Mesenchymal stem cell (in vitro differentiated cells and primary cell): ENCODE measurements at regions not wholly inside any gene's neighbourhood (a gene's known extent, or its start where the extent isn't known, plus 50 kb on each side); places are given as distances from the start of the nearest gene placed in this dataset.

Experiments
- DNase-seq: peaks from one replicate; pipeline ENCODE4 v3.0.0-alpha.2; 2013
- H2AFZ ChIP-seq: one replicate; pipeline ENCODE4 v1.6.1; 2013; ENCODE audit warnings: low read depth, mild to moderate bottlenecking, control low read depth, inconsistent platforms, low read length, moderate library complexity
- H2AK5ac ChIP-seq: 2 replicates; pipeline ENCODE4 v1.6.1; 2013; ENCODE audit warnings: low read length, moderate library complexity, mild to moderate bottlenecking, inconsistent platforms; ENCODE audit not compliant: severe bottlenecking
- H2BK120ac ChIP-seq: one replicate; pipeline ENCODE4 v1.6.1; 2013; ENCODE audit warnings: low read depth, mild to moderate bottlenecking, inconsistent platforms, low read length, moderate library complexity
- H2BK12ac ChIP-seq, 2 experiments: one replicate each; pipeline ENCODE4 v1.6.1; 2013; ENCODE audit warnings: inconsistent platforms in 2 of 2, low read length in 2 of 2, mild to moderate bottlenecking in 2 of 2, moderate library complexity in 2 of 2, control low read depth in 1 of 2
- H2BK15ac ChIP-seq: one replicate; pipeline ENCODE4 v1.6.1; 2013; ENCODE audit warnings: mild to moderate bottlenecking, low read depth, inconsistent platforms; ENCODE audit not compliant: poor library complexity, severe bottlenecking
- H2BK5ac ChIP-seq: 2 replicates; pipeline ENCODE4 v1.6.1; 2013; ENCODE audit warnings: low read depth, mild to moderate bottlenecking, low read length, control low read depth, inconsistent platforms; ENCODE audit not compliant: poor library complexity, severe bottlenecking
- H3K14ac ChIP-seq, 2 experiments: one replicate each; pipeline ENCODE4 v1.6.1; 2013; ENCODE audit warnings: inconsistent platforms in 2 of 2, low read length in 2 of 2, control low read depth in 1 of 2, mild to moderate bottlenecking in 1 of 2, moderate library complexity in 1 of 2
- H3K18ac ChIP-seq, 2 experiments: one replicate each; pipeline ENCODE4 v1.6.1; 2013; ENCODE audit warnings: inconsistent platforms in 2 of 2, low read length in 2 of 2, control low read depth in 1 of 2, low read depth in 1 of 2, mild to moderate bottlenecking in 1 of 2
- H3K23ac ChIP-seq, 2 experiments: one replicate each; pipeline ENCODE4 v1.6.1; 2013; ENCODE audit warnings: inconsistent platforms in 2 of 2, low read length in 2 of 2, mild to moderate bottlenecking in 2 of 2, moderate library complexity in 2 of 2, control low read depth in 1 of 2
- H3K27ac ChIP-seq: 2 replicates; pipeline ENCODE4 v1.5.1; 2013; ENCODE audit warnings: mild to moderate bottlenecking, moderate library complexity, low read length, control low read depth, inconsistent platforms; ENCODE audit not compliant: poor library complexity, severe bottlenecking
- H3K27me3 ChIP-seq, 2 experiments: 2 replicates each; pipeline versions ENCODE4 v1.6.1 to v1.7.0; 2013; ENCODE audit warnings: low read length in 2 of 2, mild to moderate bottlenecking in 2 of 2, moderate library complexity in 2 of 2, control low read depth in 1 of 2, inconsistent platforms in 1 of 2; ENCODE audit not compliant: control insufficient read depth in 1 of 2, insufficient read depth in 1 of 2
- H3K36me3 ChIP-seq, 2 experiments: 2 replicates each; pipeline versions ENCODE4 v1.6.1 to v1.7.0; 2013; ENCODE audit warnings: low read length in 2 of 2, control low read depth in 1 of 2, inconsistent platforms in 1 of 2, low read depth in 1 of 2, mild to moderate bottlenecking in 1 of 2; ENCODE audit not compliant: insufficient read depth in 2 of 2, control insufficient read depth in 1 of 2
- H3K4ac ChIP-seq, 2 experiments: one replicate each; pipeline ENCODE4 v1.6.1; 2013; ENCODE audit warnings: inconsistent platforms in 2 of 2, low read length in 2 of 2, mild to moderate bottlenecking in 2 of 2, moderate library complexity in 2 of 2, control low read depth in 1 of 2, low read depth in 1 of 2
- H3K4me1 ChIP-seq: 2 replicates; pipeline ENCODE4 v1.6.1; 2013; ENCODE audit warnings: low read depth, low read length, control low read depth; ENCODE audit not compliant: control insufficient read depth, insufficient read depth
- H3K4me2 ChIP-seq: 2 replicates; pipeline ENCODE4 v1.6.1; 2013; ENCODE audit warnings: low read length, mild to moderate bottlenecking, inconsistent platforms; ENCODE audit not compliant: poor library complexity, severe bottlenecking
- H3K4me3 ChIP-seq, 2 experiments: 2 replicates each; pipeline versions ENCODE4 v1.5.1 to v1.7.0; 2013; ENCODE audit warnings: low read length in 2 of 2, mild to moderate bottlenecking in 2 of 2, control low read depth in 1 of 2, low read depth in 1 of 2; ENCODE audit not compliant: insufficient read depth in 1 of 2
- H3K79me1 ChIP-seq: replicated peaks from 2 replicates; pipeline ENCODE4 v1.6.1; 2013; ENCODE audit warnings: mild to moderate bottlenecking, control low read depth, low read length, inconsistent platforms; ENCODE audit not compliant: poor library complexity, severe bottlenecking
- H3K9ac ChIP-seq: 2 replicates; pipeline ENCODE4 v1.7.0; 2013; ENCODE audit warnings: mild to moderate bottlenecking, low read length, moderate library complexity
- H3K9me3 ChIP-seq: 2 replicates; pipeline ENCODE4 v1.7.0; 2013; ENCODE audit warnings: mild to moderate bottlenecking, low read length; ENCODE audit not compliant: control insufficient read depth
- H4K8ac ChIP-seq: one replicate; pipeline ENCODE4 v1.6.1; 2013; ENCODE audit warnings: inconsistent platforms, mild to moderate bottlenecking, low read length, moderate library complexity
- H4K91ac ChIP-seq: one replicate; pipeline ENCODE4 v1.6.1; 2013; ENCODE audit warnings: mild to moderate bottlenecking, low read length, inconsistent platforms
- WGBS: methylation state at CpG from one replicate; pipeline ENCODE4 v1.1.7; 2013; ENCODE audit warnings: mixed read lengths; 5-methylcytosine and 5-hydroxymethylcytosine counted together

GRCh38 chr10:106387063-106387462 lies 777.4 kb downstream of the SORCS1 start:
- no peak overlapping the region for H3K4me3 ChIP-seq
- no peak overlapping the region for H2BK120ac ChIP-seq
- no peak for DNase-seq
- peaks cover 0 to 4% of the 10 kb centered on the region in 2 experiments for H3K27me3 ChIP-seq
- H4K8ac ChIP-seq, result no peak overlapping the region
- H3K4me2 ChIP-seq, result no peak overlapping the region
- no peak overlapping the region for H2AK5ac ChIP-seq
- no peaks in the 10 kb centered on the region for H3K4me1 ChIP-seq
- H2AFZ ChIP-seq, result no peak overlapping the region
- no peak overlapping the region for H3K9ac ChIP-seq
- H3K27ac ChIP-seq, result no peak overlapping the region
- no peak overlapping the region for H2BK5ac ChIP-seq
- H3K36me3 ChIP-seq, result no peaks in the 10 kb centered on the region
- no peak overlapping the region for H3K14ac ChIP-seq
- H2BK15ac ChIP-seq, result no peak overlapping the region
- H2BK12ac ChIP-seq, result no peak overlapping the region
- no peak overlapping the region for H3K23ac ChIP-seq
- no peak overlapping the region for H4K91ac ChIP-seq
- no peaks in the 10 kb centered on the region for H3K79me1 ChIP-seq
- H3K4ac ChIP-seq, result no peak overlapping the region
- no peak overlapping the region for H3K18ac ChIP-seq
- H3K9me3 ChIP-seq, result no peaks in the 10 kb centered on the region

- Histone ChIP-seq H3K18ac (no peak overlapping the region), H3K4ac (no peak overlapping the region), H4K91ac (no peak overlapping the region), H3K14ac (no peak overlapping the region), H3K79me1 (no peaks in the 10 kb centered on the region), H2BK15ac (no peak overlapping the region), H3K4me2 (no peak overlapping the region), H2AK5ac (no peak overlapping the region), H3K27ac (no peak overlapping the region), H3K9ac (no peak overlapping the region), H2BK5ac (no peak overlapping the region), H3K9me3 (no peaks in the 10 kb centered on the region), H4K8ac (no peak overlapping the region), H3K23ac (no peak overlapping the region), H2BK120ac (no peak overlapping the region), H2BK12ac (no peak overlapping the region), H2AFZ (no peak overlapping the region), H3K4me1 (no peaks in the 10 kb centered on the region), H3K4me3 (no peak overlapping the region), H3K27me3 (peaks cover 0 to 4% of the 10 kb centered on the region in 2 experiments), H3K36me3 (no peaks in the 10 kb centered on the region)
- no peak for DNase-seq
- 82% methylated on average over 4 of the region's 5 CpGs for WGBS
Observed at GRCh38 chr10:106384496-106384895, 780.0 kb downstream of the SORCS1 start.

- H2BK5ac ChIP-seq, result no peak overlapping the region
- H2AK5ac ChIP-seq, result no peak overlapping the region
- no peak overlapping the region for H3K23ac ChIP-seq
- no peaks in the 10 kb centered on the region for H3K79me1 ChIP-seq
- H3K27me3 ChIP-seq, result peaks cover 0 to 4% of the 10 kb centered on the region in 2 experiments
- H3K18ac ChIP-seq, result no peak overlapping the region
- no peak overlapping the region for H4K91ac ChIP-seq
- no peak overlapping the region for H3K4me3 ChIP-seq
- H3K4me2 ChIP-seq, result no peak overlapping the region
- no peak overlapping the region for H2BK120ac ChIP-seq
- H4K8ac ChIP-seq, result no peak overlapping the region
- no peak overlapping the region for H2BK15ac ChIP-seq
- H3K9me3 ChIP-seq, result peaks cover 10% of the 10 kb centered on the region
- H3K36me3 ChIP-seq, result no peaks in the 10 kb centered on the region
- H3K27ac ChIP-seq, result no peak overlapping the region
- no peak for DNase-seq
- H3K4me1 ChIP-seq, result no peaks in the 10 kb centered on the region
- no peak overlapping the region for H2AFZ ChIP-seq
- WGBS, result 83% methylated on average over 3 of the region's 3 CpGs
- H3K9ac ChIP-seq, result no peak overlapping the region
- no peak overlapping the region for H3K14ac ChIP-seq
- no peak overlapping the region for H3K4ac ChIP-seq
- H2BK12ac ChIP-seq, result no peak overlapping the region
Observed at GRCh38 chr10:106380706-106381105, 783.8 kb downstream of the SORCS1 start.

- H2AFZ ChIP-seq, result no peak overlapping the region
- H4K91ac ChIP-seq, result no peak overlapping the region
- no peak overlapping the region for H2BK12ac ChIP-seq
- H3K4me1 ChIP-seq, result no peaks in the 10 kb centered on the region
- H3K36me3 ChIP-seq, result no peaks in the 10 kb centered on the region
- no peak overlapping the region for H2BK120ac ChIP-seq
- H3K18ac ChIP-seq, result no peak overlapping the region
- no peak overlapping the region for H3K27ac ChIP-seq
- H3K4me2 ChIP-seq, result no peak overlapping the region
- 48% methylated on average over 2 of the region's 3 CpGs for WGBS
- no peak overlapping the region for H3K9ac ChIP-seq
- no peak overlapping the region for H2AK5ac ChIP-seq
- no peak for DNase-seq
- H4K8ac ChIP-seq, result no peak overlapping the region
- H3K23ac ChIP-seq, result no peak overlapping the region
- H3K27me3 ChIP-seq, result no peaks in the 10 kb centered on the region
- no peaks in the 10 kb centered on the region for H3K79me1 ChIP-seq
- peaks cover 10% of the 10 kb centered on the region for H3K9me3 ChIP-seq
- no peak overlapping the region for H3K14ac ChIP-seq
- H3K4me3 ChIP-seq, result no peak overlapping the region
- H3K4ac ChIP-seq, result no peak overlapping the region
- H2BK15ac ChIP-seq, result no peak overlapping the region
- H2BK5ac ChIP-seq, result no peak overlapping the region
Observed at GRCh38 chr10:106378251-106378650, 786.3 kb downstream of the SORCS1 start.
